ENCODE measurements at regions not wholly inside any gene's neighbourhood (a gene's known extent, or its start where the extent isn't known, plus 50 kb on each side); places are given as distances from the start of the nearest gene placed in this dataset.
"Not testable (repeated sequence)": the region's sequence is repeated elsewhere in the genome, so short reads cannot be mapped to it uniquely, and the experiment has no call there.

DNA sequence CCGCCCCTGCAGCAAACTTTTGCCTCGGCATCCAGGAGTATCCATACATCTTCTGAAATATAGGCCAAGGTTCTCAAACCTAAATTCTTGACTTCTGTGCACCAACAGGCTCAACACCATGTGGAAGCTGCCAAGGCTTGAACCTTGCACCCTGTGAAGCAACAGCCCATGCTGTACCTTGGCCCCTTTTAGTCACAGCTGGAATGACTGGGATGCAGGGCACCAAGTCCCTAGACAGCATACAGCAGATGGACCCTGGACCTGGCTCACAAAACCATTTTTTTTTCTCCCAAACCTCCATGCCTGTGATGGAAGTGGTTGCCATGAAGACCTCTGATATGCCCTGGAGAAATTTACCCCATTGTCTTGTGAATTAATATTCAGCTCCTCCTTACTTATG is 233.8 kb upstream of the KCND2 start:
- FAIRE-seq (no peak), DNase-seq (ENCODE audit: insufficient read length) (no peak)
- TF ChIP-seq POLR2A (IDR thresholded peaks at IDR 0.05; ENCODE audit: low read depth, low read length) (no peak), TAF1 (IDR thresholded peaks at IDR 0.05; ENCODE audit: borderline replicate concordance, low read depth, low read length) (no peak), POLR2AphosphoS5 (IDR thresholded peaks at IDR 0.05; ENCODE audit: low read depth, low read length) (no peak)

DNA sequence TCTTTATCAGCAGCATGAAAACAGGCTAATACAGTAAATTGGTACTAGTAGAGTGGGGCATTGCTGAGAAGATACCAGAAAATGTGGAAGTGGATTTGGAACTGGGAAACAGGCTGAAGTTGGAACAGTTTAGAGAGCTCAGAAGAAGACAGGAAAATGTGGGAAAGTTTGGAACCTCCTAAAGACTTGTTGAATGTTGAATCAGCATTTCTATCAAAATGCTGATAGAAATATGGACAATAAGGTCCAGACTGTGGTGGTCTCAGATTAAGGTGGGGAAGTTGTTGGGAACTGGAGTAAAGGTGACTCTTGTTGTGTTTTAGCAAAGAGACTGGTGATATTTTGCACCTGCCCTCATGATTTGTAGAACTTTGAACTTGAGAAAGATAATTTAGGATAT is 231.2 kb upstream of the KCND2 start:
- DNase-seq (ENCODE audit: insufficient read length), result no peak
- TF ChIP-seq POLR2AphosphoS5 (IDR thresholded peaks at IDR 0.05; ENCODE audit: low read depth, low read length) (no peak), POLR2A (IDR thresholded peaks at IDR 0.05; ENCODE audit: low read depth, low read length) (no peak), TAF1 (IDR thresholded peaks at IDR 0.05; ENCODE audit: borderline replicate concordance, low read depth, low read length) (no peak)
- FAIRE-seq, result no peak

- DNase-seq (ENCODE audit: insufficient read length) (no peak), FAIRE-seq (no peak)
- no peak for TF ChIP-seq TAF1 (IDR thresholded peaks at IDR 0.05; ENCODE audit: borderline replicate concordance, low read depth, low read length)
- no peak for TF ChIP-seq POLR2AphosphoS5 (IDR thresholded peaks at IDR 0.05; ENCODE audit: low read depth, low read length)
- TF ChIP-seq POLR2A (IDR thresholded peaks at IDR 0.05; ENCODE audit: low read depth, low read length), result no peak
Measured at GRCh38 chr7:120043250-120043649, 229.7 kb upstream of the KCND2 start.

DNA sequence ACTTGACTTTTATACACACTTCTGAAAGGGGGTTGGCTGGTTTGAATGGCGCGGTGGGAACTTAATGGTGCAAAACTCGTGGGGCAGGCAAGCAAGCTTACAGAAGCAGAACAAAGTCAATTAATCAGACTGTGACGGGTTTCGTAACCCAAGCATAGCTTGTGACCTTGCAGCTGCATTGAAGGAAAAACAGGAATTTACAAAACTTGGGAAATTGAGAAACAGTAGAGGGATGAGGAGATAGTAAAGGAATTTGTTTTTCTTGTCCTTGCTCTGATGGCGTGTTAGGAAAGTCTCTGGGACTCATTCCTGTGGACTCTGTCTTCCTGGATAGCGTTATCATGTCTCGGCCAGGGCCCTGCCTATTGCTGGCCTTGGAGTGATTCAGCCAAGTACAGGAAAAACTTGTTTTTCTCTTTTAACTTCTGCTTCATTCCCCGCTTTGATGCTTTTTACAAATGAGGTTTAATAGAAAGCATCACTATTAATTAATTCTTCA is 220.0 kb upstream of the KCND2 start:
- DNase-seq (ENCODE audit: insufficient read length) (no peak), FAIRE-seq (no peak)
- TF ChIP-seq POLR2AphosphoS5 (IDR thresholded peaks at IDR 0.05; ENCODE audit: low read depth, low read length) (no peak), TAF1 (IDR thresholded peaks at IDR 0.05; ENCODE audit: borderline replicate concordance, low read depth, low read length) (no peak), POLR2A (IDR thresholded peaks at IDR 0.05; ENCODE audit: low read depth, low read length) (no peak)

DNA sequence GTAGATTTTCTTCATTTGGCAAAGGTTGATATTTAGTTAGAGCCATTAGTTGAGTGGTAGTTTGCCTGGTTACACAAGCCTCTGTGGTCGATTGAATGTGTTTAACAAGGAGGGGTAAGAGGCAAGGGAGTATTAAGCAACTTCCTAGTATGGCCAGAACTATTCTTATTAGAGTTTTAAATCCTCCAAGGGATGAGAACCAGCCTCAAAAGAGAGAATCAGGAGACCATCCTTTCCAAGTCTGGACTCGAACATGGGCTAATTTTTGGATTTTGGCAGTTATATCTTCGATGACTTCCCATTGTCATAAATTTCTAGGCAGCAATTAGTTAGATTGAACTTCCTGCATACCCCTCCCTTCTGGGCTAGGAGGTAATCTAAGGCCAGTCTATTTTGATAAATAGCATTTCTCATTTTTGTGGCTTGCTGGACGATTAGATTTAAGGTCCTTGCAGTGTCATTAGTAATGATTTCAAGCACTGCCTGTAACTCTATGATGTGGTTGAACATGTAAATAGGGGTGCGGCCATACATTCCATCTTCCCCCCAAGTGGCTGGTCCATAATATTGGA is 219.5 kb upstream of the KCND2 start:
- no peak for FAIRE-seq
- no peak for DNase-seq (ENCODE audit: insufficient read length)

GRCh38 chr7:120054376-120055100 is 218.4 kb upstream of the KCND2 start:
- TF ChIP-seq TAF1 (IDR thresholded peaks at IDR 0.05; ENCODE audit: borderline replicate concordance, low read depth, low read length), result no peak
- TF ChIP-seq POLR2AphosphoS5 (IDR thresholded peaks at IDR 0.05; ENCODE audit: low read depth, low read length), result no peak
- TF ChIP-seq POLR2A (IDR thresholded peaks at IDR 0.05; ENCODE audit: low read depth, low read length), result no peak
- FAIRE-seq (no peak), DNase-seq (ENCODE audit: insufficient read length) (no peak)

More for the DNA sequence above, 219.5 kb upstream of the KCND2 start:
- TF ChIP-seq POLR2A (IDR thresholded peaks at IDR 0.05; ENCODE audit: low read depth, low read length) (no peak), TAF1 (IDR thresholded peaks at IDR 0.05; ENCODE audit: borderline replicate concordance, low read depth, low read length) (no peak), POLR2AphosphoS5 (IDR thresholded peaks at IDR 0.05; ENCODE audit: low read depth, low read length) (no peak)

GRCh38 chr7:120055300-120055699 is 217.7 kb upstream of the KCND2 start:
- no peak for DNase-seq (ENCODE audit: insufficient read length)
- no peak for FAIRE-seq
- no peak for TF ChIP-seq TAF1 (IDR thresholded peaks at IDR 0.05; ENCODE audit: borderline replicate concordance, low read depth, low read length)
- TF ChIP-seq POLR2AphosphoS5 (IDR thresholded peaks at IDR 0.05; ENCODE audit: low read depth, low read length), result no peak
- TF ChIP-seq POLR2A (IDR thresholded peaks at IDR 0.05; ENCODE audit: low read depth, low read length), result no peak

DNA sequence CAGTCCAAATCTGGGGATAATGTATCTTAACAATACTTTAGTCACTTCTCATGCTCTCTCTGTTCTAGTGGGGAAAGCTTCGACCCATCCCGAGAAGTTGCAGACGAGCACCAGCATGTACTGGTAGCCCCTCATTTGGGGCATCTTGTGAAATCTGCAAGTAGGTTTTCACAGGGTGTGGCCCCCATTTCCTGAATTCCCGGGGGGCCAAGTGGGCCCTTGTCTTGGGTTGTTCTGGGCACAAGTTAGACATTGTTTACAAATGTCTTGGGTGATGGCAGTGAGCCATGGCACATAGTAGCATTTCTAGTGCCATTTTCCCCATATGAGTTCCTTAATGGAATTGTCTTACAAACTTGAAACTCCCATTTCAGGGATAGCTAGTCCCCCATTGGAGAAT is 216.7 kb upstream of the KCND2 start:
- FAIRE-seq (no peak), DNase-seq (ENCODE audit: insufficient read length) (no peak)
- no peak for TF ChIP-seq POLR2A (IDR thresholded peaks at IDR 0.05; ENCODE audit: low read depth, low read length)
- no peak for TF ChIP-seq POLR2AphosphoS5 (IDR thresholded peaks at IDR 0.05; ENCODE audit: low read depth, low read length)
- TF ChIP-seq TAF1 (IDR thresholded peaks at IDR 0.05; ENCODE audit: borderline replicate concordance, low read depth, low read length), result no peak

GRCh38 chr7:120059641-120060040 is 213.3 kb upstream of the KCND2 start:
- FAIRE-seq (no peak), DNase-seq (ENCODE audit: insufficient read length) (no peak)
- TF ChIP-seq POLR2AphosphoS5 (IDR thresholded peaks at IDR 0.05; ENCODE audit: low read depth, low read length) (no peak), TAF1 (IDR thresholded peaks at IDR 0.05; ENCODE audit: borderline replicate concordance, low read depth, low read length) (no peak), POLR2A (IDR thresholded peaks at IDR 0.05; ENCODE audit: low read depth, low read length) (no peak)

- TF ChIP-seq POLR2A (IDR thresholded peaks at IDR 0.05; ENCODE audit: low read depth, low read length) (no peak), POLR2AphosphoS5 (IDR thresholded peaks at IDR 0.05; ENCODE audit: low read depth, low read length) (no peak), TAF1 (IDR thresholded peaks at IDR 0.05; ENCODE audit: borderline replicate concordance, low read depth, low read length) (no peak)
- DNase-seq (ENCODE audit: insufficient read length), result no peak
- FAIRE-seq, result no peak
Measured at GRCh38 chr7:120060281-120060680, 212.7 kb upstream of the KCND2 start.

GRCh38 chr7:120060875-120061274 is 212.1 kb upstream of the KCND2 start:
- no peak for FAIRE-seq
- TF ChIP-seq TAF1 (IDR thresholded peaks at IDR 0.05; ENCODE audit: borderline replicate concordance, low read depth, low read length) (no peak), POLR2A (IDR thresholded peaks at IDR 0.05; ENCODE audit: low read depth, low read length) (no peak), POLR2AphosphoS5 (IDR thresholded peaks at IDR 0.05; ENCODE audit: low read depth, low read length) (no peak)
- DNase-seq (ENCODE audit: insufficient read length), result no peak

- DNase-seq (ENCODE audit: insufficient read length), result no peak
- FAIRE-seq, result no peak
- TF ChIP-seq TAF1 (IDR thresholded peaks at IDR 0.05; ENCODE audit: borderline replicate concordance, low read depth, low read length) (no peak), POLR2A (IDR thresholded peaks at IDR 0.05; ENCODE audit: low read depth, low read length) (no peak), POLR2AphosphoS5 (IDR thresholded peaks at IDR 0.05; ENCODE audit: low read depth, low read length) (no peak)
Measured at GRCh38 chr7:120064565-120064964, 208.4 kb upstream of the KCND2 start.

DNA sequence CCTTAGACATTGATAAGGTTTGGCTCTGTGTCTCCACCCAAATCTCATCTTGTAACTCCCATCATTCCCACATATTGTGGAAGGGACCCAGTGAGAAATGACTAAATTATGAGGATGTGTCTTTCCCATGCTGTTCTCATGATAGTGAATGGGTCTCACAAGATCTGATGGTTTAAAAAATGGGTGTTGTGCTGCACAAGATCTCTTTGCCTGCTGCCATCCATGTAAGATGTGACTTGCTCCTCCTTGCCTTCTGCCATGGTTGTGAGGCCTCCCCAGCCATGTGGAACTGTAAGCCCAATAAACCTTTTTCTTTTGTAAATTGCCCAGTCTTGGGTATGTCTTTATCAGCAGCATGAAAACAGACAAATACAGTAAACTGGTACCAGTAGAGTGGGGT is 206.1 kb upstream of the KCND2 start:
- DNase-seq (ENCODE audit: insufficient read length); FAIRE-seq: not testable (repeated sequence)

All from GM12892 (cell line).